HEK293 (cell line): ENCODE measurements at regions not wholly inside any gene's neighbourhood (a gene's known extent, or its start where the extent isn't known, plus 50 kb on each side); places are given as distances from the start of the nearest gene placed in this dataset.

Experiments used
- CTCF ChIA-PET: fragments of 350-600 bp; formaldehyde crosslinking; extraction: SDS; loops from one replicate; lab custom pipeline; 2021; ENCODE audit warnings: antibody characterized with exemption; lab: Yijun Ruan, JAX
- POLR2A ChIA-PET: fragments of 300-600 bp; formaldehyde crosslinking; extraction: SDS; loops from one replicate; lab custom pipeline; 2020; ENCODE audit warnings: antibody characterized with exemption, inconsistent platforms; lab: Yijun Ruan, JAX
- H3K27ac ChIP-seq: fragments of 200-500 bp; sonication (Bioruptor generic); 2 replicates; pipeline ENCODE4 v1.5.1; 2014; ENCODE audit warnings: low read depth, low read length, control low read depth, inconsistent platforms; ENCODE audit errors: extremely low read depth
- H3K36me3 ChIP-seq, 2 experiments: fragments of 200-500 bp in 1 of 2; sonication (Bioruptor generic) in 1 of 2; 1 replicate in 1 of 2; 2 replicates in 1 of 2; pipeline ENCODE4 v1.5.1; 2014 to 2017; ENCODE audit warnings: inconsistent platforms in 2 of 2, low read length in 2 of 2; ENCODE audit not compliant: control insufficient read depth in 2 of 2, insufficient read depth in 1 of 2
- H3K4me1 ChIP-seq: fragments of 200-500 bp; sonication (Bioruptor generic); 2 replicates; pipeline ENCODE4 v1.5.1; 2014; ENCODE audit warnings: mild to moderate bottlenecking, low read length, inconsistent platforms; ENCODE audit not compliant: control insufficient read depth, insufficient read depth
- H3K4me3 ChIP-seq: 2 replicates; pipeline ENCODE4 v1.5.1; 2011; ENCODE audit warnings: low read depth, mild to moderate bottlenecking, control low read depth, low read length, moderate library complexity
- H3K9me3 ChIP-seq: fragments of 200-500 bp; sonication (Bioruptor generic); 2 replicates; pipeline ENCODE4 v1.5.1; 2014; ENCODE audit warnings: low read depth, low read length, inconsistent platforms; ENCODE audit not compliant: control insufficient read depth, insufficient read depth
- BCL11A ChIP-seq: fragments of 450-650 bp; formaldehyde crosslinking; IDR thresholded peaks from 2 replicates; pipeline ENCODE4 v1.5.1; 2016; ENCODE audit warnings: low read depth, missing biosample characterization, missing genetic modification characterization
- GFI1B ChIP-seq: fragments of 450-650 bp; formaldehyde crosslinking; IDR thresholded peaks from 2 replicates; pipeline ENCODE4 v1.5.1; 2016; ENCODE audit warnings: missing biosample characterization, missing genetic modification characterization
- HIC1 ChIP-seq: fragments of 450-650 bp; formaldehyde crosslinking; IDR thresholded peaks from 2 replicates; pipeline ENCODE4 v1.5.1; 2016; ENCODE audit warnings: missing biosample characterization, missing genetic modification characterization
- KLF8 ChIP-seq: fragments of 450-650 bp; formaldehyde crosslinking; IDR thresholded peaks from 2 replicates; pipeline ENCODE4 v1.5.1; 2016; ENCODE audit warnings: missing biosample characterization, missing genetic modification characterization
- PRDM6 ChIP-seq: fragments of 450-650 bp; formaldehyde crosslinking; IDR thresholded peaks from 2 replicates; pipeline ENCODE4 v1.5.1; 2017; ENCODE audit warnings: missing biosample characterization, missing genetic modification characterization
- SETDB1 ChIP-seq: IDR thresholded peaks from one replicate; pipeline ENCODE4 v1.6.1; 2017; ENCODE audit warnings: mild to moderate bottlenecking, low read length, moderate library complexity, mixed read lengths; ENCODE audit not compliant: insufficient read length
- ZBTB17 ChIP-seq: fragments of 450-650 bp; formaldehyde crosslinking; IDR thresholded peaks from 2 replicates; pipeline ENCODE4 v1.5.1; 2016; ENCODE audit warnings: missing biosample characterization, missing genetic modification characterization
- ZIC2 ChIP-seq: fragments of 450-650 bp; formaldehyde crosslinking; IDR thresholded peaks from 2 replicates; pipeline ENCODE4 v1.5.1; 2016; ENCODE audit warnings: missing biosample characterization, missing genetic modification characterization
- ZNF169 ChIP-seq: fragments of 450-650 bp; formaldehyde crosslinking; IDR thresholded peaks from 2 replicates; pipeline ENCODE4 v1.5.1; 2016; ENCODE audit warnings: missing biosample characterization, missing genetic modification characterization
- ZNF24 ChIP-seq: fragments of 450-650 bp; formaldehyde crosslinking; IDR thresholded peaks from 2 replicates; pipeline ENCODE4 v1.5.1; 2016; ENCODE audit warnings: missing biosample characterization, missing genetic modification characterization
- ZNF792 ChIP-seq: fragments of 450-650 bp; formaldehyde crosslinking; IDR thresholded peaks from 2 replicates; pipeline ENCODE4 v1.5.1; 2016; ENCODE audit warnings: missing biosample characterization, missing genetic modification characterization
- ZNF843 ChIP-seq: fragments of 450-650 bp; formaldehyde crosslinking; IDR thresholded peaks from 2 replicates; pipeline ENCODE4 v1.5.1; 2016; ENCODE audit warnings: missing biosample characterization, missing genetic modification characterization
- TF ChIP-seq, protein P1 (sequence below): fragments of 450-650 bp; formaldehyde crosslinking; IDR thresholded peaks from 2 replicates; pipeline ENCODE4 v1.5.1; 2016; ENCODE audit warnings: missing biosample characterization, missing genetic modification characterization

- Histone ChIP-seq H3K27ac (no peak overlapping the region), H3K4me3 (no peak overlapping the region), H3K36me3 (no peaks in the 10 kb centered on the region), H3K4me1 (no peaks in the 10 kb centered on the region), H3K9me3 (no peaks in the 10 kb centered on the region)
- POLR2A ChIA-PET = no interaction called here
- TF ChIP-seq, protein P1, sequence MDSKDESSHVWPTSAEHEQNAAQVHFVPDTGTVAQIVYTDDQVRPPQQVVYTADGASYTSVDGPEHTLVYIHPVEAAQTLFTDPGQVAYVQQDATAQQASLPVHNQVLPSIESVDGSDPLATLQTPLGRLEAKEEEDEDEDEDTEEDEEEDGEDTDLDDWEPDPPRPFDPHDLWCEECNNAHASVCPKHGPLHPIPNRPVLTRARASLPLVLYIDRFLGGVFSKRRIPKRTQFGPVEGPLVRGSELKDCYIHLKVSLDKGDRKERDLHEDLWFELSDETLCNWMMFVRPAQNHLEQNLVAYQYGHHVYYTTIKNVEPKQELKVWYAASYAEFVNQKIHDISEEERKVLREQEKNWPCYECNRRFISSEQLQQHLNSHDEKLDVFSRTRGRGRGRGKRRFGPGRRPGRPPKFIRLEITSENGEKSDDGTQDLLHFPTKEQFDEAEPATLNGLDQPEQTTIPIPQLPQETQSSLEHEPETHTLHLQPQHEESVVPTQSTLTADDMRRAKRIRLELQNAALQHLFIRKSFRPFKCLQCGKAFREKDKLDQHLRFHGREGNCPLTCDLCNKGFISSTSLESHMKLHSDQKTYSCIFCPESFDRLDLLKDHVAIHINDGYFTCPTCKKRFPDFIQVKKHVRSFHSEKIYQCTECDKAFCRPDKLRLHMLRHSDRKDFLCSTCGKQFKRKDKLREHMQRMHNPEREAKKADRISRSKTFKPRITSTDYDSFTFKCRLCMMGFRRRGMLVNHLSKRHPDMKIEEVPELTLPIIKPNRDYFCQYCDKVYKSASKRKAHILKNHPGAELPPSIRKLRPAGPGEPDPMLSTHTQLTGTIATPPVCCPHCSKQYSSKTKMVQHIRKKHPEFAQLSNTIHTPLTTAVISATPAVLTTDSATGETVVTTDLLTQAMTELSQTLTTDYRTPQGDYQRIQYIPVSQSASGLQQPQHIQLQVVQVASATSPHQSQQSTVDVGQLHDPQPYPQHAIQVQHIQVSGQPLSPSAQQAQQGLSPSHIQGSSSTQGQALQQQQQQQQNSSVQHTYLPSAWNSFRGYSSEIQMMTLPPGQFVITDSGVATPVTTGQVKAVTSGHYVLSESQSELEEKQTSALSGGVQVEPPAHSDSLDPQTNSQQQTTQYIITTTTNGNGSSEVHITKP (tag by site-specific recombination) = 0 out of 2 replicates have a peak, but pooled peaks have one; percentile 30
- no peak for TF ChIP-seq HIC1
- CTCF ChIA-PET = no interaction called here
Observed at GRCh38 chr5:82758881-82759280, 318.3 kb downstream of the TMEM167A start.

DNA sequence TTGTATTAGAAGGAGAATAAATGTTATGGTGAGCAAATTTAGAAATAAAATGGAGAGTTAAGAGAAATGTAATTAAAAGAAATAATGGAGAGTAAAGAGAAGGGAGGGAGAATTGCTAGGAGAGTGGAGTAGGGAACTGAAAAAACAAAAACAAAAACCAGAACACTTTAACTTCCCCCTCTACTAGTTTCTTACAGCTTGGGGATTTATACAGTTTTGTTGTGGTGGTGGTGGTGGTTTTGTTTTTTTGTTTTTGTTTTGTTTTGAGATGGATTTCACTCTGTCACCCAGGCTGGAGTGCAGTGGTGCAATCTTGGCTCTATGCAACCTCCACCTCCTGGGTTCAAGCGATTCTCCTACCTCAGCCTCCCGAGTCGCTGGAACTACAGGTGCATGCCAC lies 322.4 kb downstream of the TMEM167A start:
- TF ChIP-seq ZNF843 (tag by site-specific recombination) (no peak), ZBTB17 (tag by site-specific recombination) (no peak), BCL11A (tag by site-specific recombination) (no peak), ZNF169 (tag by site-specific recombination) (no peak), ZIC2 (tag by site-specific recombination) (no peak)
- ChIA-PET POLR2A (no interaction called here), CTCF (no interaction called here)
- H3K9me3 ChIP-seq = no peaks in the 10 kb centered on the region
- H3K4me1 ChIP-seq = no peaks in the 10 kb centered on the region
- no peak overlapping the region for H3K4me3 ChIP-seq
- no peak overlapping the region for H3K27ac ChIP-seq
- no peaks in the 10 kb centered on the region for H3K36me3 ChIP-seq

- ChIA-PET POLR2A (no interaction called here), CTCF (no interaction called here)
- Histone ChIP-seq H3K4me1 (no peaks in the 10 kb centered on the region), H3K36me3 (no peaks in the 10 kb centered on the region), H3K4me3 (no peak overlapping the region), H3K9me3 (no peaks in the 10 kb centered on the region), H3K27ac (no peak overlapping the region)
- TF ChIP-seq ZNF24 (tag by site-specific recombination) (no peak), ZNF792 (no peak), SETDB1 (no peak), PRDM6 (tag by site-specific recombination) (no peak), KLF8 (tag by site-specific recombination) (no peak), GFI1B (tag by site-specific recombination) (no peak)
Observed at GRCh38 chr5:82754036-82754746, 323.0 kb downstream of the TMEM167A start.
